Stomach smooth muscle (tissue), 2 donors: ENCODE measurements at regions not wholly inside any gene's neighbourhood (a gene's known extent, or its start where the extent isn't known, plus 50 kb on each side); places are given as distances from the start of the nearest gene placed in this dataset.

ENCODE experiments used
- H3K27ac ChIP-seq: one replicate; pipeline ENCODE4 v1.7.0; 2013; ENCODE audit warnings: mild to moderate bottlenecking, low read length, inconsistent platforms
- H3K27me3 ChIP-seq, 2 donors: one replicate each; pipeline ENCODE4 v1.7.0; 2013; ENCODE audit warnings: low read length in 2 of 2; ENCODE audit not compliant: insufficient read depth in 2 of 2, control insufficient read depth in 1 of 2
- H3K36me3 ChIP-seq, 2 donors: one replicate each; pipeline ENCODE4 v1.7.0; 2013; ENCODE audit warnings: low read length in 2 of 2; ENCODE audit not compliant: control insufficient read depth in 2 of 2, insufficient read depth in 2 of 2
- H3K4me1 ChIP-seq: one replicate; pipeline ENCODE4 v1.7.0; 2013; ENCODE audit warnings: low read length; ENCODE audit not compliant: control insufficient read depth, insufficient read depth
- H3K4me3 ChIP-seq, 2 donors: one replicate each; pipeline ENCODE4 v1.7.0; 2013; ENCODE audit warnings: low read length in 2 of 2
- H3K9ac ChIP-seq, 2 donors: one replicate each; pipeline ENCODE4 v1.7.0; 2013; ENCODE audit warnings: low read length in 2 of 2, mild to moderate bottlenecking in 1 of 2
- H3K9me3 ChIP-seq, 2 donors: one replicate each; pipeline ENCODE4 v1.7.0; 2013; ENCODE audit warnings: low read length in 2 of 2; ENCODE audit not compliant: control insufficient read depth in 2 of 2
- donor health status: healthy.
- donor health status: Pancreatic carcinoma.

DNA sequence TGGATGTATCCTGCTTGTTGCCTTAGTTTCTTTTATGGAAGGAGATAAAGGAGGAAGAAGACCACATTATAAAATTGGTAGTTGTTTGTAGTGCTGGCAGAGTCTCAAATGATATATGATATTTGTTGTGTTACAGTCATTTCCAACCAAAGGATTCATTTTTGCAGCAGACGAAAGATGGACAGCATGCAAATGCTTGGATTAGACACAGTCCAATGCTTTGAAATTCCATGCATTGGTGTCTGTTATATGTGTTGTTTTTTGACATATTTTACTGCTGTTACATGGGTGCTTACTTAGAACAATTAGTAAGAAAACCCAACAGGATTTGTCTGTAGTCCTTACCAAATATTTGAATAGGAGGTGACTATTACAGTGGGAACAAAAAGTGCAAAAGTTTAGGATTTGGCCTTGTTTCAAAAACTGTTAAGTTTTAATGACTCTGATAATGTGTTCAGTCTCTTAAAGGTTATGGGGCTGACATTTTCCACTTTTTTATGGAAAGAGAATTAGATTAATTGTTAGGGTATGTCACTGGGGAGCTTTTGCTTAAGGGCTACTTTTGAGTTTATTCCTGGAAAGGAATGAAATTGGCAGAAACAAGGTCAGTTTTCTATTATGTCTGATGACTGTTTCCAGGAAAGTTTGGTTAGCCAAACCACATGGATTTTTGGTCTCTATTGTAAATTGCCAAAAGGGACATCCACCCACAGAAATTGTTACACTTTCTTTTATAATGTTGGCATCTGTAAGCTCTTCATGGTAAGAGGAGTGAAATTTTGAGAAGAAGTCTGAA is 229.4 kb upstream of the MMADHC start:
- Histone ChIP-seq H3K9ac (no peak overlapping the region), H3K4me1 (no peaks in the 10 kb centered on the region), H3K27ac (no peak overlapping the region)

DNA sequence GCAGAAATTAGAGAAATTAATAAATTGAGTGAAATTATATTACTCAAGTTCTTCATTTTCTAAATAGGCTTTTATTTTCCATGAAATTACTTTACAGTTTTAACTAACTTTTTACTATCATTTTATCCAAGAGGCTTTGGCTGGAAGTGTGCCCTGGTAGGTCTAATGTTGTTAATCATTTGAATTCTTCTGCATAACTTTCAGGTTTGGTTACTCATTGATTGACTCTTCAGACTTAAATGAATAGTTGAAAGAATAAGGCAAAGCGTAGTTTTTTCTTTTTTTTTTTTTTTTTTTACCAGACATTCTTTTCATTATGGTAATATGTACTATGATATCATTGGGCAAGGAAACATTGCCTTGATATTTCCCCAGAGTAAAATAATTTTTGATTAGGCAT is 228.4 kb upstream of the MMADHC start:
- Histone ChIP-seq H3K27me3 (no peaks in the 10 kb centered on the region), H3K4me3 (no peak overlapping the region), H3K36me3 (no peaks in the 10 kb centered on the region), H3K9me3 (no peaks in the 10 kb centered on the region), H3K4me1 (no peaks in the 10 kb centered on the region), H3K9ac (no peak overlapping the region), H3K27ac (no peak overlapping the region)

More for the DNA sequence above, 229.4 kb upstream of the MMADHC start:
- Histone ChIP-seq H3K27me3 (no peaks in the 10 kb centered on the region), H3K36me3 (no peaks in the 10 kb centered on the region), H3K9me3 (no peaks in the 10 kb centered on the region), H3K4me3 (no peak overlapping the region)

DNA sequence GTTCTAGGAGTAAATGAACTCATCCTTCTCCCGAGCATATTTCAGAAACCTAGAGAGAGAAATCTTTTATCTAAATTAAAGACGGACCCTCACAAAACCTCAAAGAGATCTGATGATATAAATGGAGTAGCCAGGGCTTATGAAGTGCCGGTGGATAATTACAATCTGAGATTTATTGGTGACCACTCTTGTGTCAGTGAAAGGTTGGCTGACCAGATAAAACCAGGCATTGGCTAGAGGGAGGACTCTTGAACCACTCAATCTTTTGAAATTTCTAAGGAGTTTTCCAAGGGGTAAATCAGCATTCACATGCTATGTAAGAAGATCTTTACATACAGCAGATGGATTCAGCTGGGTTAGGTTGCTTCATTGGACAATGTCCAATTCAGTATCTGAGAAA is 227.3 kb upstream of the MMADHC start:
- H3K9me3 ChIP-seq, result no peaks in the 10 kb centered on the region
- no peak overlapping the region for H3K4me3 ChIP-seq
- H3K4me1 ChIP-seq, result no peaks in the 10 kb centered on the region
- no peak overlapping the region for H3K27ac ChIP-seq
- H3K27me3 ChIP-seq, result no peaks in the 10 kb centered on the region
- H3K36me3 ChIP-seq, result no peaks in the 10 kb centered on the region
- H3K9ac ChIP-seq, result no peak overlapping the region

DNA sequence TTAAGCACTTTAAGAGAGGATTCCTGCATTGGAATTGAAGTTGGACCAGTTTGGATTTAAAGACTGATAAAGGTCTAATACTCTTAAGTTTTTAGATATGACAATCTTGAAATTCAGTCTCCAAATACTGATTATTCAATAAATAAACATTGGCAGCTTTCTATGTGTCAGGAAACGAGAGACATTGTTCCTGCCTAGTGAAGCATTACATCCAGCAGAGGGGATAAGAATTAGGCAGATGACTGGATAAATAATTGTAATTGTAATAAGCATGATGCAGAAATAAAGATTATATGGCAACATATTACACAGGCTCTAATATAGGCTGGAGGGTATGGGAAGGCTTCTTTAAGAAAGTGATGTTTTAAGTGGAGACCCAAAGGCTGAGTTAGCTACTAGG is 226.5 kb upstream of the MMADHC start:
- Histone ChIP-seq H3K9ac (no peak overlapping the region), H3K36me3 (no peaks in the 10 kb centered on the region), H3K4me1 (no peaks in the 10 kb centered on the region), H3K27ac (no peak overlapping the region), H3K4me3 (no peak overlapping the region), H3K27me3 (no peaks in the 10 kb centered on the region), H3K9me3 (no peaks in the 10 kb centered on the region)

DNA sequence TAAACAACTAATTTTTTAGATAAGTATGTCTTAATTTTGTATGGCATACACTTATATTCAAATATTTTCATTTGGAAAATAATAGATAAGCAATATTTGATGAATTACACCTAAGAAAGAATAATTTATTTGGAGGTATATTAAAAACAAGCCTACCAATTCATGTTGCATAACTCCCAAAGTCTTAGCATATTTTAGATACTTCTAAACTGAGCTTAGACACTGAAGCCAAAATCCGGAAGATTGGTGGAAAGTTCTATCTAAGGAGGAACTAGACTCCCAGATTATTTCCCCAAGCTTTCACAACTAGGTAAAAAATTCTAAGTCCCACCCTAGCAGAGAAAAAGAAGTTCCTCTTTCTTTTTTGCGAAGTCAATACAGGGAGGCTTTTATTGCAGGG is 221.0 kb upstream of the MMADHC start:
- H3K27me3 ChIP-seq, result no peaks in the 10 kb centered on the region
- no peak overlapping the region for H3K9ac ChIP-seq
- no peaks in the 10 kb centered on the region for H3K36me3 ChIP-seq

DNA sequence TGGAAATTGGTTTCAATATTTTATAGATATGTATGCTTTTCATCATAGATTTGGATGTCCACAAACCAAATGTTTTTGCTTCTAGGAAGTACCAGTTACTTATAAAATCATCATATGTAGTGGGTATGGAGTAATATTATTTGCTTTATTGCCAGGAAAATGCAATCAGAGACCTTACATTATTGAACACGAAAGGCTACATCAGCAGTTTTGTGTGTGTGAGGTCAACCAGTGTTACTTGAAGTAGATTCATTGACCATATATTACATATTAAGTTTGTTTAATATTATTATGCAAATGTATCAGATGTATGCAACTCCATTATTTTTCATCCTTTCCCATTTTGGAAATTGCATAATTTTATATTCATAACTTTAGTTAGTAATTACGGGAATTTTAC is 219.1 kb upstream of the MMADHC start:
- no peaks in the 10 kb centered on the region for H3K36me3 ChIP-seq
- no peak overlapping the region for H3K9ac ChIP-seq
- no peak overlapping the region for H3K4me3 ChIP-seq
- no peak overlapping the region for H3K27ac ChIP-seq
- H3K4me1 ChIP-seq, result no peaks in the 10 kb centered on the region
- H3K27me3 ChIP-seq, result no peaks in the 10 kb centered on the region
- H3K9me3 ChIP-seq, result no peaks in the 10 kb centered on the region

More for the DNA sequence above, 221.0 kb upstream of the MMADHC start:
- H3K4me1 ChIP-seq, result no peaks in the 10 kb centered on the region
- H3K4me3 ChIP-seq, result no peak overlapping the region
- no peaks in the 10 kb centered on the region for H3K9me3 ChIP-seq
- H3K27ac ChIP-seq, result no peak overlapping the region

DNA sequence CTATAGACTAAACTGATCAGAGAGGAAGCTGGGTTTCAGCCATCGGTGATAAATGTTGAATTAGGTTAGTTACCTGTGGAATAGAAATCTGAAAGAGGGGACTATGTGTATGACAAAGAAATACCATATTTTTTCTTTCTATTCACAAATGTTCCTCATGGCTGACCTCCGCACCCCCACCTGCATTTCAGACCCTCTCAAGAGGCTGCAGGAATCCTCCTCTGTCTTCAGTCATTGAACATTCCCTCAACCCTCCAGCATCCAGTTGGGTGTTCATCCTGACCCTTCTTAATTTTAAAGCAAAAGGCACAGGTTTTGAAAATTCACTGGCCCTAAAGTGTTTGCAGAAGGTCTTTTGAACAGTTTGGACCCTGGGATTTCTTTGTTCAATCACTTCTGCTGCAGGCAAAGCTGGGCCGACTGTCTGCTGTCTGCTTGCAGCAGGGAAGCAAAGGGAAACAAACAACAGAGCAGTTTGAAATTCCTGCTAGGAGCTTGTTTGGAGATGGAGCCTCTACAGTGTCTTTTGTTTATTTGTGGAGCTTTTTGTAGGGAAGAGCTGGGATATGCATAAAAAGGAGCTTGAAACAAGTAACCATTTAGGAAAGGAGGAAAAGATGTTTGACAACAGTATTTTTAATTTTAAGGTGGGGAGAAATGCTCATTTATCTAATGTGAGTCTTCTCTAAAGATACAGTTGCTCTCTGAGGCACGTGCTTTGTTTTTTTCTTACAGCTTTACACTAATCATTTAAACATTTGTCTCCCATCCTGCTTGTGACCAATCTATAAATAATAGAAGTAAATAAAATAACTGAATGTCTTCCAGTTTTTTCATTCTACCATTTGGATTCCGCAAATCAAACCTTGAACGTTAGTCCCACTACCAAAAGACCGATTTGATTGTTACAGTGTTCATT is 213.3 kb upstream of the MMADHC start:
- no peak overlapping the region for H3K4me3 ChIP-seq
- no peaks in the 10 kb centered on the region for H3K36me3 ChIP-seq
- H3K27ac ChIP-seq, result no peak overlapping the region
- no peaks in the 10 kb centered on the region for H3K9me3 ChIP-seq
- H3K27me3 ChIP-seq, result no peaks in the 10 kb centered on the region
- H3K4me1 ChIP-seq, result no peaks in the 10 kb centered on the region
- H3K9ac ChIP-seq, result no peak overlapping the region

DNA sequence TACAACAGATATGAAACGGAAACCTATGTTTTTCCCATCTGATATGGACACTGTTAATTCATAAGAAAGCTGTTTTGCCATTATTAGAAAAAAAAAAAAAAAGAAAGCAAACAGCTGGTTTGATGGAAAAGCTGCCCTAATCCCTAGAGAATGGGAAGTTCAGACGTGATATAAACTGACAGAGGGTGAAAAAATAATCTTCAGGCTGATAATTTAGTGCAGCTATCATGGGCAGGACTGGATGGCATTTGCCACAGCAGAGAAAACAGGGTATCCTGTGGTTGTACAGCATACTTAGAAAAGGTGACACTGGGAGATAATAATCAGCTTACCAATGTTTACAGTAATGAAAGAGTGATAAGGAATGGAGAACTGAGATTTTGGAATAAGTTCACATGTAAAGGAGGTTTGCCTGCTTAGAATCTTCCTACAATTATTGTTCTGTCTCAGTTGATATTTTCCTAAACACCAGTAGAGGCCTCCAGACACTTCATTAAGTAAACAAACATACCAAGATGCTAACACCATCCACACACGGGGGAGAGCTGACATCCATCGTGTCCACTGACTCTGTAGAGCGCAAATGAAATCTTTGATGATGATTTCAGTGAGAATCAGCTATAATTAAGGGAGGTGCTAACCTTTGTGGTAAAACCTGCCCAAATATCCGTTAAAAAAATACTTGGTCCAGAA is 211.6 kb upstream of the MMADHC start:
- Histone ChIP-seq H3K9me3 (no peaks in the 10 kb centered on the region), H3K27me3 (no peaks in the 10 kb centered on the region), H3K4me1 (no peaks in the 10 kb centered on the region), H3K4me3 (no peak overlapping the region), H3K9ac (no peak overlapping the region), H3K27ac (no peak overlapping the region), H3K36me3 (no peaks in the 10 kb centered on the region)

DNA sequence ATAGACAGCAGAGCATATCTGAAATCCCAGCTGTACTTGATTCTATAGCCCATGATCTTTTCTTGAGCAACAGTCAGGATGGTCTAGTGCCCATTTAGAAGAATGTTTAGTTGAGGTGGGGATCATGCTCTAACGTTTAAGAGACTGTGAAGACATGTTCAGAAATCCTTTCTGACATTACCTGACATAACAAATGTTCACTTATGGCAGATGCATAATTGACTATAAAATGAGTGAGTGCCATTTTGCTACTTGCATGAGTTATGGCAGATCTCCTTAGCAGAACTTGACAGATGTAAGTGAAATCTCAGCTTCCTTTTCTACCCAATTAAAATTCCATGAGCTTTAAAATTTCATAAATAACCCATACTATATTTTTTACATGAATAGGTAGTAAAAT is 209.5 kb upstream of the MMADHC start:
- Histone ChIP-seq H3K27ac (no peak overlapping the region), H3K9ac (no peak overlapping the region), H3K4me1 (no peaks in the 10 kb centered on the region), H3K36me3 (no peaks in the 10 kb centered on the region), H3K27me3 (no peaks in the 10 kb centered on the region), H3K9me3 (no peaks in the 10 kb centered on the region), H3K4me3 (no peak overlapping the region)

DNA sequence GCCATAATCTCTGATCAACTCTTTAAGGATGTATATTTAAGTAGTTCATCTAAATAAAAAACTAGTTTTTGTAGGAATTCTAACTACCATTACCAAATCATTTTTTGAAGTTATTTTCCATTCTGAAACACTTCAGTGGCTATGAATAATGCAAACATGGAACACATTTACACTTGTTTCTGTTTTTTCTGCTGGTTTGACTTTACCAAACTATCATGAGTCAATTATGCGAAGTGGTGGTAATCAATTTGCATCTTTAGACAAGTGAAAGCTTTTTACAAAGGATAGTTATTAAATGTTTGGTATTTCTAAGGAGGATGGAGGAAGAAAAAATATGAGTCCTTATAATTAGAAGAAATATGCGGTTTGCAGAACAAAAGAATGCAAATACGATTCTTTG is 202.0 kb upstream of the MMADHC start:
- no peaks in the 10 kb centered on the region for H3K9me3 ChIP-seq
- H3K27me3 ChIP-seq, result no peaks in the 10 kb centered on the region
- H3K27ac ChIP-seq, result no peak overlapping the region
- H3K4me1 ChIP-seq, result no peaks in the 10 kb centered on the region
- H3K4me3 ChIP-seq, result no peak overlapping the region
- no peaks in the 10 kb centered on the region for H3K36me3 ChIP-seq
- H3K9ac ChIP-seq, result no peak overlapping the region
